Prostate gland (tissue), 2 donors: ENCODE measurements at regions not wholly inside any gene's neighbourhood (a gene's known extent, or its start where the extent isn't known, plus 50 kb on each side); places are given as distances from the start of the nearest gene placed in this dataset.

Experiments
- DNase-seq: peaks from one replicate; pipeline ENCODE4 v3.0.0-alpha.2; 2019; ENCODE audit warnings: low spot score
- H3K27ac ChIP-seq, 2 donors: fragments of 200-600 bp; sonication (generic); 2 replicates each; pipeline ENCODE4 v1.5.1; 2017 to 2019
- H3K27me3 ChIP-seq: fragments of 200-600 bp; sonication (generic); replicated peaks from 2 replicates; pipeline ENCODE4 v1.5.1; 2019; ENCODE audit not compliant: insufficient read depth
- H3K36me3 ChIP-seq, 2 donors: fragments of 200-600 bp; sonication (generic); 1 replicate in 1 of 2; 2 replicates in 1 of 2; pipeline versions ENCODE4 v1.5.1 to v1.8.1; 2017 to 2019
- H3K4me1 ChIP-seq: fragments of 200-600 bp; sonication (generic); replicated peaks from 2 replicates; pipeline ENCODE4 v1.5.1; 2019
- H3K4me3 ChIP-seq, 2 donors: fragments of 200-600 bp; sonication (generic); 2 replicates each; pipeline ENCODE4 v1.5.1; 2017 to 2019
- H3K9me3 ChIP-seq: fragments of 200-600 bp; sonication (generic); 2 replicates; pipeline ENCODE4 v1.5.1; 2017
- CTCF ChIP-seq, 4 experiments: fragments of 200-600 bp in 2 of 4; fragments of 450-650 bp in 2 of 4; sonication (generic) in 2 of 4; IDR thresholded peaks; 1 replicate in 3 of 4; 2 replicates in 1 of 4; pipeline ENCODE4 v1.5.1; 2016 to 2019; ENCODE audit warnings: antibody characterized with exemption in 4 of 4, mild to moderate bottlenecking in 2 of 4, moderate library complexity in 2 of 4
- POLR2A ChIP-seq: fragments of 450-650 bp; IDR thresholded peaks from one replicate; pipeline ENCODE4 v1.6.1; 2016; ENCODE audit warnings: antibody characterized with exemption, mild to moderate bottlenecking
- POLR2AphosphoS5 ChIP-seq: sonication (generic); formaldehyde crosslinking; IDR thresholded peaks from one replicate; pipeline ENCODE4 v1.6.1; 2017; ENCODE audit warnings: antibody characterized with exemption
- WGBS: methylation state at CpG from one replicate; pipeline ENCODE4 v1.1.5; 2018; 5-methylcytosine and 5-hydroxymethylcytosine counted together
- intact Hi-C: fragments of 100-400 bp; cut with DNase I; formaldehyde crosslinking; loops from one replicate; pipeline ENCODE4 v1.14.2; 2022

GRCh38 chrX:63561425-63561824 lies 210.3 kb upstream of the SPIN4 start:
- H3K4me3 ChIP-seq = peak overlapping the region; percentile 47 to 49
- no peak for DNase-seq
- WGBS = under 1% methylated on average over 6 of the region's 6 CpGs
- H3K27ac ChIP-seq = peak overlapping the region; percentile 65 to 80
- TF ChIP-seq POLR2A (no peak), CTCF (IDR thresholded peaks at IDR 0.05) (no peak), POLR2AphosphoS5 (no peak)
- H3K4me1 ChIP-seq = no peaks in the 10 kb centered on the region
- H3K36me3 ChIP-seq = no peaks in the 10 kb centered on the region
- no peaks in the 10 kb centered on the region for H3K9me3 ChIP-seq
- H3K27me3 ChIP-seq = no peaks in the 10 kb centered on the region
- intact Hi-C loops = loop anchor here (10.0 kb wide), 1 partner anchor 193 kb away; a partner anchor contains a TSS

DNA sequence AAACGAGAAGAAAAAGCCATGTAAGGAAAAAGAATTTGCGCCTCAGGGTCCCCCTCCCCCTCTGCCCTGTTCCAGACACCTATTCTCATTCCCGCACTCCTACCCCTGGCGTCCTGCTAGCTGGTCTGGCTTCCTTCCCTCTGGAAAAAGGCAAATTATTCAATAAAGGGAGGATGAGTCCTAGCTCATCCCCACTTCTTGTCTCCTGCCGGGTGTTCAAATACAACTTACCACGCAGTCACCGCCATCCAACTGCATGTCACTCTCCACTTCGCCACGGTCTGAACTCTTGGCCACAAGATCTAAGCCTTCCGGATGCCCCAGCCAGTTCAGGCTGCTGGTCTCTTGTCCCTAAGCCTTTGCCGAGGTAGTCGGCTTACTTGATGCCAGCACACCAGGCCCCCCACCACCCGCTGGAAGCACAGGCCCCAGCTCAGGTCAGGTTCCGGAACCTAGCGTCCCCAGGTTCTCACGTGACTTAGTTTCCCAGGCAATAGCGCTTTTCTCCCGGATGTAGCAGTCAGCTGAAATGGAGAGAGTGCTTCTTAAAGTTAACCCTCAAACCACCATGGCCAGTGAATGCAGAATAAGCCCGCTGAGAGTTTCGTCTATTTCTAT lies 209.6 kb upstream of the SPIN4 start:
- intact Hi-C loops = loop anchor here (10.0 kb wide), 1 partner anchor 194 kb away; a partner anchor contains a TSS
- 0% methylated on average over 19 of the region's 20 CpGs for WGBS
- DNase-seq = peak; percentile 63
- Histone ChIP-seq H3K36me3 (no peaks in the 10 kb centered on the region), H3K27me3 (no peaks in the 10 kb centered on the region), H3K9me3 (no peaks in the 10 kb centered on the region), H3K27ac (peak overlapping the region; percentile 65 to 80), H3K4me3 (peak overlapping the region; percentile 47 to 49), H3K4me1 (no peaks in the 10 kb centered on the region)
- TF ChIP-seq CTCF (IDR thresholded peaks at IDR 0.05) (no peak), POLR2A (peak; percentile 12), POLR2AphosphoS5 (peak; percentile 76)

GRCh38 chrX:63551856-63552255 lies 200.7 kb upstream of the SPIN4 start:
- DNase-seq = no peak
- H3K4me3 ChIP-seq = no peak overlapping the region
- TF ChIP-seq CTCF (IDR thresholded peaks at IDR 0.05) (no peak), POLR2A (no peak), POLR2AphosphoS5 (no peak)
- WGBS = 92% methylated on average over 3 of the region's 3 CpGs
- intact Hi-C loops = no loop called here
- H3K27me3 ChIP-seq = no peaks in the 10 kb centered on the region
- no peaks in the 10 kb centered on the region for H3K36me3 ChIP-seq
- no peak overlapping the region for H3K27ac ChIP-seq
- H3K9me3 ChIP-seq = no peaks in the 10 kb centered on the region
- H3K4me1 ChIP-seq = no peaks in the 10 kb centered on the region

- DNase-seq = no peak
- H3K36me3 ChIP-seq = no peaks in the 10 kb centered on the region
- H3K9me3 ChIP-seq = no peaks in the 10 kb centered on the region
- no peaks in the 10 kb centered on the region for H3K4me1 ChIP-seq
- WGBS = 100% methylated on average over 1 of the region's 1 CpG
- H3K4me3 ChIP-seq = no peak overlapping the region
- no peaks in the 10 kb centered on the region for H3K27me3 ChIP-seq
- no peak for TF ChIP-seq POLR2AphosphoS5
- TF ChIP-seq POLR2A = no peak
- intact Hi-C loops = no loop called here
- H3K27ac ChIP-seq = no peak overlapping the region
Measured at GRCh38 chrX:63530654-63531053, 179.5 kb upstream of the SPIN4 start.

DNA sequence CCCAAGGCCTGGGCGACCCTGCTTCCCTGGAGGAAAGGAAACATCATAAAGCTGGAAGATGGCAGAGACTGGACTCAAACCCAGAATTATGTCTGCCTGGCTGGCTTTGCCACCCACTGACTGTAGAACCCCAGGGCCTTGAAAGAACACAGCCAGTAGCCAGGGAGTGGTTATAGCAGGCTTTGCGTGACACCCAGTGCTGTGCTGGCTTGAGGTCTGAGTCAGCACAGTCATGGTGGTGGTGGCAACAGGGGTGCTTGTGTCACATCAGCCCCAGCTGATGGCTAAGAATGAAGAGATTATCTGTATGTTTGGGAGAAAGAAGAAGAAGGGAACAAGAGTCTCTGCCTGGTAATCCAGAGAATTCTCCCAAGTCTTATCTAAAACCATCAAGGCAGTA lies 178.8 kb upstream of the SPIN4 start:
- no peaks in the 10 kb centered on the region for H3K9me3 ChIP-seq
- DNase-seq = no peak
- H3K4me3 ChIP-seq = no peak overlapping the region
- intact Hi-C loops = no loop called here
- no peaks in the 10 kb centered on the region for H3K27me3 ChIP-seq
- H3K36me3 ChIP-seq = no peaks in the 10 kb centered on the region
- H3K4me1 ChIP-seq = no peaks in the 10 kb centered on the region
- TF ChIP-seq POLR2A = no peak
- H3K27ac ChIP-seq = no peak overlapping the region
- WGBS = 93% methylated on average over 2 of the region's 2 CpGs

DNA sequence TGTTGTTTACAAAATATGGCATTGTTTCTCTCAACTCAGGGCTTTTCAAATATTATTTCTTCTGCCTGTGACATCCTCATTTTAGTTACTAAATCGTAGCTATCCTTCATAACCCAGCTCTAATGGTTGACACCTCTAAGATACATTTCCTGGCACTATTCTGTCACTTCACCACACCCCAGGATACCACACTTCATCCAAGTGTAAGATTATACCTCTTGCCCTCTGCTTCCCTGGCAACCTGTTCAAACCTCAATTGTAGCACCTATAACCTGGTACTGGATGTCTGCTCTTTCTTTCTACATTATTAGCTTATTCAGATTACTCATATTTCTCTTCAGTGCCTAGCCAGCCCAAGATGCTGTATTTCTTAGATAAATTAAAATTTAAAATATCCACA lies 175.7 kb upstream of the SPIN4 start:
- 100% methylated on average over 1 of the region's 1 CpG for WGBS
- no peaks in the 10 kb centered on the region for H3K36me3 ChIP-seq
- no peaks in the 10 kb centered on the region for H3K27me3 ChIP-seq
- H3K4me3 ChIP-seq = no peak overlapping the region
- intact Hi-C loops = no loop called here
- H3K9me3 ChIP-seq = no peaks in the 10 kb centered on the region
- TF ChIP-seq POLR2AphosphoS5 (no peak), POLR2A (no peak), CTCF (IDR thresholded peaks at IDR 0.05) (no peak)
- H3K4me1 ChIP-seq = no peaks in the 10 kb centered on the region
- H3K27ac ChIP-seq = no peak overlapping the region
- DNase-seq = no peak
